ENCODE measurements at regions not wholly inside any gene's neighbourhood (a gene's known extent, or its start where the extent isn't known, plus 50 kb on each side); places are given as distances from the start of the nearest gene placed in this dataset.

DNA sequence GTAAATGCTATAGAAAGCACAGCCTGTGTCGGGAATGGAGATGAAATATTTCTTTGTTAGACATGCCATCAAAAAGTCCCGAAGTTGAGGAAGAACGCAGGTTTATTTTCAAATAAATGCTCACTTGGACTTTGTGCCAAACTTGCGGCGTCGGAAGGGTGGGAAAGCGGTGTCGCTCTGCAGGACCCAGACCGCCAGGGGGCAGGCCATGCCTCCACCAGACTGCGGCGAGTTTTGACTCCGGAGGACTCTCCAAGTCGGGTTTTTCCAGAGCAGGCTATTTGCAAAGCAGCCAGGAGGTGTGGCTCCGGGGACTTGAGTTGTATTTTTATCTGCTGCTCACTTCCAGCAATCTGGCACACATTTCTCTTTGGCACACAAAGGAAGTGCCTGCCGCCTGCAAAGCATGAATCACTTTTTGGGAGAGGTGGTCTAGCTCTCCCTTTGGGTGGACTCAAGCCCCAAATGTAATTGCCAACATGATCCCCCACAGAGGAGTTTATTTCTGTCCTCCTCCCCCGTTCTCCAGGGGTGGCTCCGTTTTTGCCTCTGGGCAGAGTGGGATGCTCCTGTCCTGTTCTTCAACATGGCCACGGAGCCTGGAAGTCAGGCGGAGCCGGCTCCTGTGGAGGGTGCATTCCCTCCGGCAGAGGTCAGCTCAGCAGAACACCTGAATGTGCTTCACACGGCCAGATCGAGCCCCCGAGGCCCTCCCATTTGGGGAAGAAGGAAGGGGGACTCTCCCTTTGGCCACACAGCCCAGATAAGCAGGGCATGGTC, 82.3 kb upstream of the GPR26 start:
- TF ChIP-seq, protein P1, sequence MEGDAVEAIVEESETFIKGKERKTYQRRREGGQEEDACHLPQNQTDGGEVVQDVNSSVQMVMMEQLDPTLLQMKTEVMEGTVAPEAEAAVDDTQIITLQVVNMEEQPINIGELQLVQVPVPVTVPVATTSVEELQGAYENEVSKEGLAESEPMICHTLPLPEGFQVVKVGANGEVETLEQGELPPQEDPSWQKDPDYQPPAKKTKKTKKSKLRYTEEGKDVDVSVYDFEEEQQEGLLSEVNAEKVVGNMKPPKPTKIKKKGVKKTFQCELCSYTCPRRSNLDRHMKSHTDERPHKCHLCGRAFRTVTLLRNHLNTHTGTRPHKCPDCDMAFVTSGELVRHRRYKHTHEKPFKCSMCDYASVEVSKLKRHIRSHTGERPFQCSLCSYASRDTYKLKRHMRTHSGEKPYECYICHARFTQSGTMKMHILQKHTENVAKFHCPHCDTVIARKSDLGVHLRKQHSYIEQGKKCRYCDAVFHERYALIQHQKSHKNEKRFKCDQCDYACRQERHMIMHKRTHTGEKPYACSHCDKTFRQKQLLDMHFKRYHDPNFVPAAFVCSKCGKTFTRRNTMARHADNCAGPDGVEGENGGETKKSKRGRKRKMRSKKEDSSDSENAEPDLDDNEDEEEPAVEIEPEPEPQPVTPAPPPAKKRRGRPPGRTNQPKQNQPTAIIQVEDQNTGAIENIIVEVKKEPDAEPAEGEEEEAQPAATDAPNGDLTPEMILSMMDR (IDR thresholded peaks at IDR 0.05) = peak; percentile 93
- TF ChIP-seq EZH2phosphoT487 (IDR thresholded peaks at IDR 0.05) (no peak), EZH2 (IDR thresholded peaks at IDR 0.05) (peak; percentile 61)

Data from neural progenitor cell (in vitro differentiated cells).